NCI-H748 (cell line): ENCODE measurements at regions not wholly inside any gene's neighbourhood (a gene's known extent, or its start where the extent isn't known, plus 50 kb on each side); places are given as distances from the start of the nearest gene placed in this dataset.

Experiments
- DNase-seq: peaks from one replicate; lab custom pipeline; 2025; ENCODE audit not compliant: unreplicated experiment; lab: John Stamatoyannopoulos, UW

GRCh38 chr1:14511796-14512585 lies 86.5 kb upstream of the KAZN start:
- no peak for DNase-seq

- no peak for DNase-seq
Observed at GRCh38 chr1:14513111-14513510, 85.4 kb upstream of the KAZN start.

GRCh38 chr1:14514739-14515138 lies 83.7 kb upstream of the KAZN start:
- DNase-seq: no peak

- DNase-seq: peak; percentile 67
Observed at GRCh38 chr1:14516974-14517840, 81.3 kb upstream of the KAZN start.

- DNase-seq: no peak
Observed at GRCh38 chr1:14517841-14518180, 80.7 kb upstream of the KAZN start.

- DNase-seq: no peak
Observed at GRCh38 chr1:14519976-14520375, 78.5 kb upstream of the KAZN start.

GRCh38 chr1:14520514-14521163 lies 77.8 kb upstream of the KAZN start:
- DNase-seq: no peak

- DNase-seq: no peak
Observed at GRCh38 chr1:14521622-14522021, 76.9 kb upstream of the KAZN start.

- DNase-seq: no peak
Observed at GRCh38 chr1:14522077-14522925, 76.2 kb upstream of the KAZN start.

- DNase-seq: peak; percentile 67
Observed at GRCh38 chr1:14522926-14523241, 75.6 kb upstream of the KAZN start.

GRCh38 chr1:14524826-14525636 lies 73.5 kb upstream of the KAZN start:
- no peak for DNase-seq

GRCh38 chr1:14529475-14529874 lies 69.0 kb upstream of the KAZN start:
- no peak for DNase-seq

- no peak for DNase-seq
Observed at GRCh38 chr1:14531519-14531918, 67.0 kb upstream of the KAZN start.

- DNase-seq: no peak
Observed at GRCh38 chr1:14535619-14536355, 62.7 kb upstream of the KAZN start.

- peak; percentile 55 for DNase-seq
Observed at GRCh38 chr1:14538335-14538734, 60.1 kb upstream of the KAZN start.

- DNase-seq: no peak
Observed at GRCh38 chr1:14539309-14539708, 59.2 kb upstream of the KAZN start.

- DNase-seq: no peak
Observed at GRCh38 chr1:14539953-14540563, 58.4 kb upstream of the KAZN start.

- no peak for DNase-seq
Observed at GRCh38 chr1:14541348-14541747, 57.1 kb upstream of the KAZN start.

GRCh38 chr1:14543191-14543840 lies 55.2 kb upstream of the KAZN start:
- DNase-seq: no peak
